ENCODE measurements at regions not wholly inside any gene's neighbourhood (a gene's known extent, or its start where the extent isn't known, plus 50 kb on each side); places are given as distances from the start of the nearest gene placed in this dataset.
A peak's percentile ranks its signal among the peaks of the same experiment; 100 is the strongest.

DNA sequence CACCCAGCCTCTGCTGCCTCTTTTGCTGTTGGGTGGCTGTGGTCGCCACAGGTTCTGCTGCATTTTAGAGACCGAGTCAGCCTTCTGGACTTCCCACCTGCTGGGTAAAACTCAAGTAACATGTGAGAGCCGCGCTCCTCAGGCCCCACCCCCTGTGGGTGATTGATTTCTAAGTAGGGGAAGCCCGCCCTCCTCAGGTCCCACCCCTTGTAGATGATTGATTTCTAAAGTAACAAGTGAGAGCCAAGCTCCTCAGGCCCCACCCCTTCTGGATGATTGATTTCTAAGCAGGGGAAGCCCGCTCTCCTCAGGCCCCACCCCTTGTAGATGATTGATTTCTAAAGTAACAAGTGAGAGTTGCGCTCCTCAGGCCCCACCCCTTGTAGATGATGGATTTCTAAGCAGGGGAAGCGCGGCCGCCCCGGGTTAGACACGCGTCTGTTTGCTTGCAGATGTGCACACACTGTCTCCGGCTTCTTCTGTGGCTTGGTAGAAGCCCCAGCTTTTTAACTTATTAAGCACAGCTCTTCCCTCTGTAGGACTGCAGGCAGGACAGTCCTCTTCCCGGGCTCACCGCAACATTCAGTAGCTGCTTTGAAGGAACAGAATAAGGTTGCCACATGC lies 83.4 kb downstream of the FAM43A start:
- peak; percentile 51 for DNase-seq (ENCODE audit: low read depth)

DNA sequence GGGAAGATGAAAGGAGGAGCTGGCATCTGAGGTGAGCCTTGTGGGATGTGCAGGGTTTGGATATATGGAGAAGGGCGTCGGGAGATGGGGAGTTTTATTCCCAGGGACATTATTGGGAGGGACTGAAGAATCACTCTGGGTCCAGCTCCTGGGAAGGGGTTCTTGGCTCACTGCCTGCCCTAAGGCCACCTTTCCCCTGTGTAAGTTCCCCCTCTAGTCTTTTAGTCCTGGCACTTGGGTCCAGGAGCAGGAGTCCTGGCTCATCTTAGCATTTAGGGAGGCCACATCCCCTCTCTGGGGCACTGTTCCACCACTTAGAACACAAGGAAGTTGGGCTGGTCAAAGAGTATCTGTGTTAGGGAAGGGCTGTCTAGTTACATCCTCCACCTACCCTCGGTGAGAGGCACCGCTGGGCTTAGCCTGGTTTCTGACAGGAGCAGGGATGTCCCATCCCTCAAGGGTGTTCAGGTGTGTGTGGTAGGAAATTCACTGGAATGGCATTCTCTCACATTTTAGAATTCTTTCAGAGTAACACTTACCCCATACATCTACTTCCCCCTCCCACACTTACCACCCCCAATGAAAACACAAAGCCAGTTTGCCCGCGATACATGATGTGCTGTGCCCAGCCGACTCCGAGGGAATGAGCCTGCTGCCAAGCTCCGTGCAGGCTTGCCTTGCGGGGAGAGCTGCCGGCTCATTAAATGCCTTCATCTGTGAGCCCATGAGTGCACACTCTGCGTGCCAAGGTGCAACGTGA lies 86.7 kb downstream of the FAM43A start:
- DNase-seq (ENCODE audit: low read depth) = no peak

- no peak for DNase-seq (ENCODE audit: low read depth)
These were observed 87.5 kb downstream of the FAM43A start for GRCh38 chr3:194773216-194773615.

GRCh38 chr3:194773771-194774455 lies 88.2 kb downstream of the FAM43A start:
- DNase-seq (ENCODE audit: low read depth) = no peak

DNA sequence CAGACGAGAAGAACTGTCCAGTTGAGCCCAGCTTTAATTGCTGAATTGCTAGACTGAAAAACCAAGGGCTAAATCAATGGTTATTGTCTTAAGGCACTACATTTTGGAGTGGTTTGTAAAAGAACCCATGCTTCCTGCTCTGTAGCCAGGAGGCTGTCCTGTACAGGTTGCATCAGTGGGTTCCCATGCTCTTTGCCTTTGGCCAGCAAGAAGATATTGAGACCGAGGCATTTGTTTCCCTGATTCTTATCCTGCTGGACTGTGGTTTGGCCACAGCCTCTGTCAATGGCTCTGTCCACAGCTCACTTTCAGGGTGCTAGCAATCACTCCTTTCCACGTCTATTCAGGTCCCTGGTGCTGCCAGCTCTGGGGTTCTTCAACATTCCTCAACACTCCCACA lies 89.6 kb downstream of the FAM43A start:
- no peak for DNase-seq (ENCODE audit: low read depth)

DNA sequence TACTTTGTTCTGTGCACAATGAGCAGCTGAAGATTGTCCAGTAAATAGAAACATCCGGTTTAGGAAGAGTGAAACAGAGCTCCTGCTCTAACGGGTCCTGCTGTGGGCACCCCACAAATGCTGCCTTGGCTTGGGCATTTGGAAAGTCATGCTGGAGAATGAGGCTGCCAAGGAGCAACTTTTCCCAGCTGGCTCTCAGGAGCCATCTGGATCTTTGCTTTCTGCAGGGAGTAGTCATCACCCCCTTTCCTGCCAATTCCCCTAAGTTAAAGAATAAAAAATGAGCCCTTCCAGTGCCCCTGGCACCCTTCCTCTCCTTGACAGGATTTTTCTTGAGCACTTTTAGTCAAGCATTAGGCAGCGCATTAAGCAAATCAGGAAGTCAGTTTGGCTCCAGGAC lies 90.0 kb downstream of the FAM43A start:
- DNase-seq (ENCODE audit: low read depth) = no peak

GRCh38 chr3:194777729-194778128 lies 92.0 kb downstream of the FAM43A start:
- no peak for DNase-seq (ENCODE audit: low read depth)

DNA sequence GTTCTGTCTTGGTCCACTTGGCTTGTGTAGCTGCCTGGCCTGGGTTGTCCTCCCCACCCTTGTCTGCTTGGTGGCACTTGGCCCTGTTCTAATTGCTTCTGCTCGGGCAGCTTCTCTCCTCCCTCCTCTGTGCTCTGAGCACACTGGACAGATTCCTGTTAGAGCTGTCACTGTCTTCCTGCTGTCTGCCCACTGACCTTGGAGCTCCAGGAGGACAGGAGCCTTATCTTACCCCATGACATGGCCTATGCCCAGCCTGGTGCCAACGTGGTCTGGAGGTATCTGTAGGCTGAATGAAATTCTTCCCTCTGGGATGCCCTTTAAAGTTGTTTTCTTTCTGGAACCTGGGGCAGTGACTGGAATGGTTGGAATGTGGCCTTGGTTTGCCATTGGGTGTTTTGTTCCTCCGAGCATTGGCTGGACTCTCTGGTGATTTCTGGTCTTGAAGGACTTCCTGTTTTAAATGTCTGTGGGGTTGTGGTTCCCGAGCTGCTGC lies 94.1 kb downstream of the FAM43A start:
- no peak for DNase-seq (ENCODE audit: low read depth)

DNA sequence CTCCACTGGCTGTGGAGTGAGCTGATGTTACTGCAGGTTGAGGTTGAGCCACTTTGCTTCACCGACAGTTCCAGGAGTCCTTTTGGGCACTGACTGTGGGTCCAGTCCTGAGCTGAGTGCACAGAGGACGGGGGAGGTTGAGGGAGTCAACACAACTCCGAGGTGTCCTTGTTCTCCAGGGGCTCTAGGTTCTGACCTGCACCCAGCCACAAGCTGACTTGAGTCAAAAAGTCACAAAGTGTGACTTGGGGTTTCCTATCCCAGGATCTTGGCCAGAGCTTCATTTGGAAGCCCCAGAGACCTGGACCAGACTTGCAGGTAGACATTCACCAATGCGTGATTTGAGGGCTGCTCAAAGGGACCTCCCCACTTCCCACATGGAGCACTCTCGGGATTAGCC lies 95.0 kb downstream of the FAM43A start:
- DNase-seq (ENCODE audit: low read depth) = no peak

- no peak for DNase-seq (ENCODE audit: low read depth)
These were observed 95.9 kb downstream of the FAM43A start for GRCh38 chr3:194781617-194782016.

DNA sequence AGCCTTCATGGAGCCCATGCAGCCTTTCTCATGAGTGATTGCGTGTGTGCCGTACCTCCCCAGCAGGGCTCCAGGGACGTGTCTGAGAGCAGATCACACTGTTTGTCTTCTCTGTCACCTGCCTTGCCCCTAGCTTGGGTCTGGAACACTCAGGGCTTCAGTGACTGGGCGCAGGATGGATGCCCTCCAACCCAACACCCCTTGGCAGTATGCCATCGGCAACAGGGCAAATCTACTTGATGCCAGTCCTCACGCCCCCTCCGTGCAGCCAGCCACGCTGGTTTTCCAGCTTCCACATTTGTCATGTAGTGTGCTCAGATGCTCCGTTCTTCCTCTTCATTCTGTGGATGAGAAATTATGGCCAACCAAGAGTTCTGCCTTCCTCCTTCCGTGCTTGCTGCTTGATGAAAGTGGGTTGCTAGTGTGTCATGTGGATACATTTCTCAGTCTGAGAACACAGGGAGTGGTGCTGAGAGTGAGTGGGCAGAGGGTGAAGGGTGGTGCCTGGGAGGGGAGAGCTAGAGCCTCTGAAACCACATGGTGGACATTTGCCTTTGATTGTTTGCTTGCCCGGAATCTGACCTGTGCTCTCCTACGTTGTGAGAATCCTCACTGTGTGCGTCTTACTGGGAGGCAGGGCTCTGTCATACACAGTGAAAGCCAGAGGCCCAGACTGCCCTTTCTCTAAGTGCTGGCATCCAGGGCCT lies 97.2 kb downstream of the FAM43A start:
- DNase-seq (ENCODE audit: low read depth) = no peak

GRCh38 chr3:194784361-194784760 lies 98.7 kb downstream of the FAM43A start:
- DNase-seq (ENCODE audit: low read depth) = no peak

DNA sequence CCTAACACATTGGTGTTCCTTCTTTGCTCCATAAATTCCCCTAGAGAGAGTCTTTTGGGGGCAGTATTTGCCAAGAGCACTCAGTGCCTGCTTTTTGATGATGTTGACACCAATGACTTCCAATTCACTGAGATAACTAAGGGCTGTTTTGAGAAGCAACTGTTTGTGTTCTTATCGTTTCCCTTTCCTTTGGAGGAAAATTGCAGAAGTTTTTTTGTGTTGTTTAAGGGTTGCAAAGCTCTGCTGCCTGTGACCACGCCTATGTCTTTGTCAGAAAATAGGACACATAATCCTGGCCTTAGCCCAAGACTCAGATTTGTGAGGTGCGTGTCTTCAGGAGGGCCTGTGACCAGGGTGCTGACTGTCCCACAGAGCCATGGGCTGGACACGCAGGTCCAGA lies 99.6 kb downstream of the FAM43A start:
- DNase-seq (ENCODE audit: low read depth) = no peak

- DNase-seq (ENCODE audit: low read depth) = no peak
These were observed 101.4 kb downstream of the FAM43A start for GRCh38 chr3:194787072-194787471.

GRCh38 chr3:194787650-194788049 lies 102.0 kb downstream of the FAM43A start:
- DNase-seq (ENCODE audit: low read depth) = no peak

DNA sequence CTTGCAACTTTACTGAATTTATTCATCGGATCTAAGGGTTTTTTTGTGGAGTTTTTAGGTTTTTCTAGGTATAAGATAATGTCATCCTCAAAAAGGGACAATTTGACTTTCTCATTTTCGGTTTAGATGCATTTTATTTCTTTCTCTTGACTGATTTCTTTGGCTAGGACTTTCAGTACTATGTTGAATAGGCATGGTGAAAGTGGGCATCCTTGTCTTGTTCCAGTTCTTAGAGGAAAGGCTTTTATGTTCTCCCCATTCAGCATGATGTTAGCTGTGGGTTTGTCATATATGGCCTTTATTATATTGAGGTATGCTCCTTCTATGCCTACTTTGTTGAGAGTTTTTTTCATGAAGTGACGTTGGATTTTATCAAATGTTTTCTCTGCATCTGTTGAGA lies 106.7 kb downstream of the FAM43A start:
- no peak for DNase-seq (ENCODE audit: low read depth)

GRCh38 chr3:194797555-194798250 lies 112.0 kb downstream of the FAM43A start:
- no peak for DNase-seq (ENCODE audit: low read depth)

GRCh38 chr3:194798486-194798885 lies 112.8 kb downstream of the FAM43A start:
- DNase-seq (ENCODE audit: low read depth) = no peak

- DNase-seq (ENCODE audit: low read depth) = no peak
These were observed 114.3 kb downstream of the FAM43A start for GRCh38 chr3:194800002-194800401.

DNA sequence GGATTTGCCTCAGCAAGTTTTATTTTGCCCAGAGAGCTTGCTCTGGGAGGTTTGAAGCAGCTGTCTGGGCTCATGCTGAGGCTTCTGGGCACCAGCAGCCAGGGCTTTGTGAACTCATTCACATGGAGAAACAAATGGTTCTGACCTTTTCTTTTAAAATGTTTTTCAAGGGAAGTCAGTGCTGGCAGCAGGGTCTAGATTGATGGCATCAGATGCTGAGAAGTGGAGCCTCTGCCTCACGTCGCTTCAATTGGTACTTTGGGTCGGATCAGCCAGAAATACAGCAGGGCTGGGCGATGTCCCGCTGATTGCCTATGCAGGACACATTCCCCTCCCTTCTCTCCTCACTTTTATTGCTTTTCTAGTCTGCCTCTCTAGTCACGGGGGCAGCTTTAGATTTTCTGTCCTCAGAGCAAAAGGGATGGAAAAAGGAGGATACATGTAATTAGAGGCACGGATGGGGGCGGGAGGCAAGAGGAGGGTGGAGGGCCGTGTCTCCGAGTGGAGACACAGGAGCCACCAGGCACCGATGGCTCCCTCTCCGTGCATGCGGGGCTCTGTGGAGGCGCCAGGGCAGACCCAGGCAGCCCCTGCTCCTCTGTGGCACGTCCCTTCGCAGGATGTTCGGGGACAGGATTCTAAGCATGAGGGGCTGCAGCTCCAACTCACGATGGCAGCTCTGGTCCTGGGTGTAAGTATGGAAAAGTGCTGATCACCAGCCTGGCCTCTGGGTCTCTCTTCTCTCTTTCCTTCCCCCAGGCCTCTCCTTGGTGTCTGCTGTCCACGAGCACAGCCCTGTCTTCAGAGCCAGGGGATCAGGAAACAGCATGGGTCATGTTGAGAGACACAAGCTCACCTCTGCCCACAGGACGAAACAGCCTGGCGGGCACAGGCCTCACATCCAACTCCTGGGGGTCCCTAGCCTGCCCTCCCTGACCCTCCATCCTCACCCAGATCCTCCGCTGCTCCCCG lies 116.1 kb downstream of the FAM43A start:
- DNase-seq (ENCODE audit: low read depth) = no peak

DNA sequence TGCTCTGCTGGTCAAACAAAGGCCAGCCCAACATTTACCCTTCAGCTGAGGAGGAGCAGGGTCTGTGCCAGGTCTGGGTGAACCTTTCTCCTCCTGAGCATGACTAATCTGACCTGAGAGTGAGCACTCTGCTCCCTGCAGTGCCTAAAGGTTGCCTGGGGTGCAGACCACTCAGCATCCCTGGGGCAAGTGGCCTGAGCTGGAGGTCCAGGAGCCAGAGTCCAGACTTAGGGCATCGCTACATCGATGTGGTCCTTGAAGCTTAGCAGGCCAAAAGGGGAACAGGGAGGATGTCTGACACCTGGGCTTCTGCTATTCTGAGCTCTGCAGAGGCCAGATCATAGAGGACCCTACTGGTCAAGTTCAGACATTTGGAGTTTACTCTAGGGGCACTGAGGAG lies 119.1 kb downstream of the FAM43A start:
- DNase-seq (ENCODE audit: low read depth) = no peak

Data from stimulated activated CD8-positive, alpha-beta memory T cell treated with anti-CD3 and anti-CD28 coated beads, Interleukin-15, amount 100 ng/mL, for 24 hours (primary cell).